NCI-H2171 treated with DMSO at 0.1 percent for 48 hours (cell line): ENCODE measurements at regions not wholly inside any gene's neighbourhood (a gene's known extent, or its start where the extent isn't known, plus 50 kb on each side); places are given as distances from the start of the nearest gene placed in this dataset.
"Not testable (repeated sequence)": the region's sequence is repeated elsewhere in the genome, so short reads cannot be mapped to it uniquely, and the experiment has no call there.

Experiments
- DNase-seq: peaks from one replicate; lab custom pipeline; 2025; lab: John Stamatoyannopoulos, UW

DNA sequence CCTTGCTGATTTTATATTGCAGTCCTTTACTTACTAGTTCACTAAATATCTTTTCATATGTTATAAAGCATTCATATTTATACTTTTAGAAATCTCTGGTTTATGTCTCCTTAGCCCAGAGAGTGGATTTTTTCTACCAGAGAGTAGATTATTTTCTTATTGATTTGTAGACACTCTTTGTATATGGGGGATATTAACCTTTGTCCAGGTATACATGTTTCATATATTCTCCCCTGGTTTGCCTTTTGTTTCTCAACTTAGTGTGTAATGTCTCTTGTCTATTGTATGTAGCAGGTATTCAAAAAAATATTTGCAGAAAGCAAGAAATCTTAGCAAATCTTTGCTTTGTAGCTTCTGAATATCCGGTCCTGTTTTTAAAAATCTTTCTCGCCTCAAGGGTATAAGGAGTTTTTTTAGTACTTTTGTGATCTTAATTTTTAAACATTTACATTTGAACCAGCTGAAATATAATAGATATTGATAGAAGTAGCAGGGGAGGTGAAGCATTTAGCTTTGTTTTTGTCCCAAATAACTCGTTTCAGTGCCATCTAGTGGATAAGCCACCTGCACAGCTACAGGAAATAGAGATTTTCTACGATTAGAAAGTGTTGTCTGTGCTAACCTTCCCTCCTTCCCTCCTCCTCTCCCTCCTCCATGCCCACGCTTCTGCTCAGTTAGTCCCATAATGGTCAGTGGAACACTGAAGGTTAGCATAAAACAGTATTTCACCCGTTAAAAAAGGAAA is 97.0 kb downstream of the PHETA1 start:
- DNase-seq: peak; percentile 34

GRCh38 chr12:111270774-111271173 is 98.1 kb downstream of the PHETA1 start:
- DNase-seq: no peak

GRCh38 chr12:111270239-111270638 is 98.7 kb downstream of the PHETA1 start:
- no peak for DNase-seq

DNA sequence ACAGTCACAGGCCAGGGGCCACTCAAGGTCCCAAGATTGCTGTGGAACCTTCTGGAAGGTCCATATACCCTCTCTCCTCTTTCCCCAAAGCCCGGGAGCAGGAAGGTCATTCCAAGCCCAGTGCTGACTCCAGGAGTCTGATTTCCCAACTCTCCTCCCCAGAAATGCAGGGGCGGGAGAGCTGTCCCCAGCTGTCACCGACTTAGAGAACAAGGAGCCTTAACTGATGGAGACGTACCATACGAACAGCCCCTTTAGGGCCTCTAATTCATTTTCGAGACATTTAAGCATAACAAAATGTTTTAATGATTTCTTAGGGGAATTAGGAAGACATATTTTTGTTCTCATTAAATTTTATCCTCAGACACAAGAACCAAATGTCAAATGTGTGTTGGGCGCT is 99.2 kb downstream of the PHETA1 start:
- DNase-seq: peak; percentile 29

DNA sequence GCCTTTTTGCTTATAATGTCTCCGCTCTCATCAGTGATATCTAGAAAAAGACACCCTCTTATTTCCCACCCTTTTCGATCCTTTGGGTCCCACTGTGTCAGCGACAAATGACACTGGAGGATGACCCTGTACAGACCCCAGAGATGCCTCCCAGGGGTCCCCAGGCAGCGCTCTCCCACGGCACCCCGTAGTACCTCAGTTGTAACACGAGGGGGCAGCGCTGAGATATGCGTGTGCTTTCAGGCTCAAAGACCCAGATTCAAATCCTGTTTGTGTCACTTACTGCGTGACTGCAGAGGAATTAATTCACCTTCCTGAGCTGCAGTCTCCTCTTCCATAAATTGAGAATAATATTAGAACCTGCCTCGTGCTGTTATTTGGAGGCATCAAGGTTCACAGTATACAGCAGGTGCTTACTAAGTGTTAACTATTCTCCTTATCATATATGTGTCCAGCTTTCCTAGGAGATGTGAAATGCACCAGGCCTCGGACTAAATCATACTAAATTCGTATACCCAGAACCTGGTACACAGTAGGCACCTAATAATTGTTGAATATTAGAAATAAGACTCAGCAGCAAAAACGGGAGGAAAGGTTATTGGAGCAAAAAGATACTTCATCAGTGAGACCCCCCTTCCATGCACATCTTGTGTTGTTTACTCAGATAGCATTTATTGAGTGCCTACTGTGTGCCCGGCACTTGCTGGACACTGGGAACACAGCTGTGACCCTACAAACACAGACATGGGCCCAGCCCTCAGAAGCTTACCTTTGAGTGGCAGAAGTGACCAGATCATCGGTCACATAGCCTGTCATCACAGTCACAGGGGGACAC is 99.9 kb downstream of the PHETA1 start:
- DNase-seq: no peak

DNA sequence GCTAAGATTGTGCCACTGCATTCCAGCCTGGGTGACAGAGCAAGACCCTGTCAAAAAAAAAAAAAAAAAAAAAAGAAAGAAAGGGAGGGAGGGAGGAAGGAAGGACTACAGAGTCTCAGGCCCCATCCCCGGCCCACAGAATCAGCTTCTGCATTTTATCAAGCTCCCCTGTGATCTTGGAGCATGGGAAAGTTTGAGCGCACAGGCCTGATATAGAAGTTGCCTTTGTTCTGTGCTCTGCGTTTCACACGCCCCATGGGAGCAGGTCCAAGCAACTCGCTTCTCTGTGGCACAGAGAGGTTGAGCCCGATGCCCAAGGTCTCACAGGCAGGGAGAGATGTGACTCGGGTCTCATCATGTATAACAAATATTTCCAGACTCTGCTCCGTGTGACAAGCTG is 101.8 kb downstream of the PHETA1 start:
- DNase-seq: no peak

- no peak for DNase-seq
These were observed 106.8 kb downstream of the PHETA1 start for GRCh38 chr12:111261911-111262676.

DNA sequence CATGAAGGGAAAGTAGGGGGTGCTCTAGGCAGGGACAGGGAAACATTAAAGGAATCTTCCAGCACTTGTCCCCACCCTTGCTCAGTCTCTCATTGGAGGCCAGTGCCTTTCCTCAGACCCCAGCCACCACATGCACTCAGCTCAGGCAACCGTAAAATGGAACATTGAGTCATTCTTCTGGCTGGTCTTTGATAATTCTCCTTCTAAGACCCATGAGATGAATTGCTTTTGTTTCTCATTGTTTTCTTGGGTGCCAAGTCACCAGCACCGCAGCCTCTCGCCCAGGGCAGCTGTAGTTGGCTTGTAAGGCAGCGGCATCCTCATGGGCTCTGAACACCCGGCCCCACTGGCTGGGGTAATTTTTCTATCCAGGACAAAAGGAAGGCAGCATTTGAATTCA is 108.2 kb downstream of the PHETA1 start:
- no peak for DNase-seq

DNA sequence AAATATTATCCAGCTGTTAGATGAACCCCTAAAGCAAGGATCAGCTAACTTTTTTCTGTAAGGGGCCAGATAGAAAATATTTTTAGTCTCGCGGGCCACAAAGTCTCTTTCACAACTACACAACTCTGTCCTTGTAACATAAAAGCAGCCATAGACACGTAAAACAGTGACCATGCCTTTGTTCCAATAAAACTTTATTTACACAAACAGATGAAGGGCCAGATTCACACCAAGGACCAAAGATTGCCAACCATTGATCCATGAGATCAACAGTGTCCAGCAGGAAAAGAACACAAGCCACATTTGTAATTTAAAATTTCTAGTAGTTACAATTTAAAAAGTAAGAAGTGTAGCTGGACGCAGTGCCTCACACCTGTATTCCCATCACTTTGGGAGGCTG is 109.7 kb downstream of the PHETA1 start:
- no peak for DNase-seq

- DNase-seq: not testable (repeated sequence)
These were observed 110.8 kb downstream of the PHETA1 start for GRCh38 chr12:111258081-111258480.

DNA sequence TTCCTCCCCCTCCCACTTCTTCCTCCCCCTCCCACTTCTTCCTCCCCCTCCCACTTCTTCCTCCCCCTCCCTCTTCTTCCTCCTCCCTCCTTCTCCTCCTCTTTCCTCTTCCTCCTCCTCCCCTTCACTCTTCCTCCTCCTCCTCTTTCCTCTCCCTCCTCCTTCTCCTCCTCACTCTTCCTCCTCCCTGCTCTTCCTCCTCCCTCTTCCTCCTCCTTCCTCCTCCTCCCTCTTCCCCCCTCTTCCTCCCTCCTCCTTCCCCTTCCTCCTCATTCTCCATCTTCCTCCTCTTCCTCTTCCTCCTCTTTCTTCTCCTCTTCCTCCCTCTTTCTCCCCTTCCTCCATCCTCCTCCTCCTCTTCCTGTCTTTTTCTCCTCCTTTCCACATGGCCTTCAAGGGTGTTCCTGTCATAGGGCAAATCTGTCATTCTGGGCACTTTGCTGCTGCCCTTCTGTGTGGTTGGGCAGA is 111.4 kb downstream of the PHETA1 start:
- no peak for DNase-seq

DNA sequence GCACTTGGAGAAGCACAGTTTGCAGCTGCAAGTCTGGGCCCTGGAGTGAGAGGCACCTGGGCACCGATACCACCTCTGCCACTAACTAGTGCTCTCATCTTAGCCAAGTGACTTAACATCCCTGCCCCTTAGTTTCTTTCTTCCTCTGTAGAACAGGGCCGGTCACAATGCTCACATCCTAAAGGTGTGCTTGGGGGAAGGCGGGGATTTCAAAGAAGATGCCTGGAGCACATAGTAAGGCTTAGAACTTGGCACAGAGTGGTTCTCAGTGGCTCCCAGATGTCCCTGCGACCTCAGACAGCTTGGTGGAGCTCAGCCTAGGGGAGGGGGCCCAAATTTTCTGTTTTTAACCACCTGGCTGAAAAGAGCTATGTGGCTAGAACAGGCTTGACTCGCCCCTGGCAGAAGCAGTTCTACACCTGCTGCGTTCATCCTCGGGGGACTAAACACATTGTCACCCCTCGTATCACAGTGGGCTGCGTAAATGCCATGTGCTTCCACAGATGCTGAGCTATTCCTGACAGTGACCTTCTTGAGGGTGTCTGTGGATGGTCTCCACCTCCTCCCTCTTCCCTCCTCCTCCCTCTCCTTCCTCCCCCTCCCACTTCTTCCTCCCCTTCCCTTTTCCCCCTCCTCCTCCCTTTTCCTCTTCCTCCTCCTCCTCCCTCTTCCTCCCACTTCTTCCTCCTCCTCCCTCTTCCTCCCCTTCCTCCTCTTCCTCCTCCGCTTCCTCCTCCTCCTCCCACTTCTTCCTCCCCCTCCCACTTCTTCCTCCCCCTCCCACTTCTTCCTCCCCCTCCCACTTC is 112.1 kb downstream of the PHETA1 start:
- DNase-seq: peak; percentile 95

- DNase-seq: no peak
These were observed 113.6 kb downstream of the PHETA1 start for GRCh38 chr12:111255261-111255660.

GRCh38 chr12:111254106-111254505 is 114.8 kb downstream of the PHETA1 start:
- no peak for DNase-seq

- DNase-seq: no peak
These were observed 115.7 kb downstream of the PHETA1 start for GRCh38 chr12:111253213-111253612.

- DNase-seq: no peak
These were observed 117.1 kb downstream of the PHETA1 start for GRCh38 chr12:111251787-111252186.

- DNase-seq: no peak
These were observed 117.7 kb downstream of the PHETA1 start for GRCh38 chr12:111251058-111251730.

DNA sequence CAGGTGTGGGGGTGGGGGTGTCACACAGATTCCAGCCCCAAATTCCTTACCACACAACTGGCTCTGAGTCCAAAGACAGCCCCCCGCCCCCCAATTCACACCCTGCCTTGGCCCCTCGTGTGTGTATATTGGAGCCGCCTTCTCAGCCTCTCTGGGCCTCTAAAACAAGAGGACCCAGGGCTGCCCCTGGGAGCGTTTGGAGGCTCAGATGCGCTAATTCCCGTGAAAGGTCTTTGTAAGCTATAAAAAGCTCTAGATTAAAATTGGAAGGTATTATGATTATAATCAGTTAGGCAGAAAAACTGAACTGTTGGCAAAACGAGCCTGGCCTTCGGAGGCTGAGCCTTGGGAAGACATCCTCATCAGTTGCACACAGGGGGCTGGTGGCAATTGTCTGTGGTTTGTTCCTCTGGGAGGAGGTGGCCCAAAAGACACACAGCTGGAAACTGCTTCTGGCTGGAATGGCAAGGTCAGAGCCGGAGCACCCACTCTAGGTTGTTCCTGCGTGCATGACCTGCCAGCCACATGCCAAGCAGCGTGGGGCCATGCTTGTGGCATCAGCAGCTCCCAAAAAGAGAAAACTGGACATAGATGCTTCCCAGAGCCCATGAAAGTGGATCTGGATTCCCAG is 118.5 kb downstream of the PHETA1 start:
- DNase-seq: no peak

- DNase-seq: no peak
These were observed 119.1 kb downstream of the PHETA1 start for GRCh38 chr12:111249757-111250156.

DNA sequence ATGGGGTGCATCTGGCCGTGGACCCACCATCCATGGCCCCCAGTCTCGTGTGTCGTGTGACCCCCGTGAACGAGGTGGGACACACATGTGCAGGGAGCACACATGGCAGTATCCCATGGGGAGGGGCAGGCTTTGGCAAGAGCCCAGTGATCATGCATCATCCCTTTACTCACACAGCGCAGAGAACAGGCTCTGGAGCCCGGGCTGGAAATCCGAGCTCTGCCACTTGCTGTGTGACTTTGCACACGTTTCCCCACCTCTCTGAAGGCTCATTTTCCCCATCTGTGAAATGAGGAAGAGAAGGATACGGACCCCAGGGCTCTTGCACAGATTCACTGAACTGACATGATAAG is 119.9 kb downstream of the PHETA1 start:
- peak; percentile 77 for DNase-seq
